ENCODE measurements at regions not wholly inside any gene's neighbourhood (a gene's known extent, or its start where the extent isn't known, plus 50 kb on each side); places are given as distances from the start of the nearest gene placed in this dataset.

GRCh38 chr3:110341047-110341446 lies 730.6 kb upstream of the NECTIN3 start:
- FAIRE-seq (no peak), DNase-seq (ENCODE audit: low read depth, low spot score) (no peak), ATAC-seq (no peak)
- Histone ChIP-seq H3K36me3 (ENCODE audit: control insufficient read depth in 2 of 2, insufficient read depth in 2 of 2, low read length in 1 of 2) (no peaks in the 10 kb centered on the region), H3K27ac (ENCODE audit: control insufficient read depth, insufficient read depth) (no peak overlapping the region), H3K4me2 (ENCODE audit: control insufficient read depth, insufficient read depth) (no peak overlapping the region), H4K20me1 (ENCODE audit: control insufficient read depth, insufficient read depth) (no peaks in the 10 kb centered on the region), H3K9ac (ENCODE audit: control insufficient read depth, insufficient read depth, low read length) (no peak overlapping the region), H3K4me3 (no peak overlapping the region), H3K4me1 (ENCODE audit: control insufficient read depth, insufficient read depth, low read length) (no peaks in the 10 kb centered on the region), H2AFZ (ENCODE audit: control insufficient read depth, low read depth, low read length) (no peak overlapping the region), H3K9me3 (replicated peaks; ENCODE audit: control insufficient read depth, insufficient read depth, low read length) (no peaks in the 10 kb centered on the region), H3K27me3 (replicated peaks in 1 of 2; ENCODE audit: control insufficient read depth in 2 of 2, insufficient read depth in 2 of 2, low read length in 1 of 2) (no peaks in the 10 kb centered on the region), H3K79me2 (ENCODE audit: control insufficient read depth, insufficient read depth, low read length) (no peaks in the 10 kb centered on the region)
- TF ChIP-seq CHD2 (IDR thresholded peaks at IDR 0.05; ENCODE audit: borderline replicate concordance, low read depth, low read length) = no peak
- no peak for TF ChIP-seq CEBPZ (IDR thresholded peaks at IDR 0.05; ENCODE audit: low read depth, low read length)
- no peak for TF ChIP-seq RFX5 (IDR thresholded peaks at IDR 0.05; ENCODE audit: low read depth, low read length)
- no peak for TF ChIP-seq ZNF24 (IDR thresholded peaks at IDR 0.05)
- TF ChIP-seq NR2C1 (IDR thresholded peaks at IDR 0.05) = no peak
- no peak for TF ChIP-seq NBN (IDR thresholded peaks at IDR 0.05)
- no peak for TF ChIP-seq ZNF622 (IDR thresholded peaks at IDR 0.05)
- TF ChIP-seq NR2F1 (conservative IDR thresholded peaks at IDR 0.05) = no peak
- TF ChIP-seq E4F1 (IDR thresholded peaks at IDR 0.05; ENCODE audit: borderline replicate concordance, partially characterized antibody) = no peak
- TF ChIP-seq ATF3 (IDR thresholded peaks at IDR 0.05; ENCODE audit: borderline replicate concordance, extremely low read depth, low read depth, low read length) = no peak
- no peak for TF ChIP-seq ELK1 (IDR thresholded peaks at IDR 0.05; ENCODE audit: low read depth, low read length)
- TF ChIP-seq BHLHE40 (IDR thresholded peaks at IDR 0.05; ENCODE audit: borderline replicate concordance in 1 of 2, low read depth in 2 of 2, low read length in 1 of 2) = no peak
- intact Hi-C loops (cut with micrococcal nuclease; ENCODE audit: unreplicated experiment) (no loop called here), in situ Hi-C loops (cut with MboI) (no loop called here)
- ChIA-PET RAD21 (ENCODE audit: unreplicated experiment) (no interaction called here), POLR2A (no interaction called here), SMC1A (ENCODE audit: uncharacterized antibody, unreplicated experiment) (no interaction called here), CTCF (no interaction called here)
- BruUV-seq (replicated peaks) = no TSS peak
- 18% methylated on average over 2 of the region's 2 CpGs for WGBS (ENCODE audit: insufficient coverage, insufficient replicate concordance, low lambda C conversion rate, missing lambda C conversion rate)

Measured in GM12878 (cell line).